Heart left ventricle (tissue), 13 donors: ENCODE measurements at regions not wholly inside any gene's neighbourhood (a gene's known extent, or its start where the extent isn't known, plus 50 kb on each side); places are given as distances from the start of the nearest gene placed in this dataset.
"Not testable (repeated sequence)": the region's sequence is repeated elsewhere in the genome, so short reads cannot be mapped to it uniquely, and the experiment has no call there.

Experiments
- CTCF ChIP-seq, 12 donors: fragments of 200-600 bp; sonication (generic) in 4 of 12; IDR thresholded peaks; one replicate each; pipeline versions ENCODE4 v1.5.0 to v1.8.0; 2018 to 2022; ENCODE audit warnings: antibody characterized with exemption in 12 of 12, mild to moderate bottlenecking in 5 of 12
- POLR2A ChIP-seq, 2 donors: fragments of 450-650 bp; IDR thresholded peaks; one replicate each; pipeline ENCODE4 v1.6.1; 2017; ENCODE audit warnings: antibody characterized with exemption in 2 of 2, mild to moderate bottlenecking in 2 of 2, moderate library complexity in 2 of 2
- donor health status: ischemic (EF 13 %, LVEDD 7.1; RV severe dilation, severe dysfunction).
- donor health status: DM: no; HTN: yes; CAD: no.
- donor health status: DM: no; HTN: no; CAD: no.
- donor health status: ischemic (EF 25% LVEDD 6.9; RV normal size, moderate dysfunction).
- donor health status: ischemic (EF 25% LVEDD 5.7; RV mildly dilated, moderate dysfunction).
- donor health status: ischemic (EF 35%, LVEDD 5.7; RV mildly dilated, moderate dysfunction).
- donor health status: nonischemic (EF 11% LVEDD 7.7; RV severe dilation, severe dysfunction).
- donor health status: DM: yes; HTN: yes; CAD: no.
- donor health status: PGD.
- donor health status: ischemic (EF 29% LVEDD 5.4; RV normal size, mild dysfunction).
- donor health status: nonischemic (EF 23%, LVEDD 6.1; RV moderate dilation, normal function).

DNA sequence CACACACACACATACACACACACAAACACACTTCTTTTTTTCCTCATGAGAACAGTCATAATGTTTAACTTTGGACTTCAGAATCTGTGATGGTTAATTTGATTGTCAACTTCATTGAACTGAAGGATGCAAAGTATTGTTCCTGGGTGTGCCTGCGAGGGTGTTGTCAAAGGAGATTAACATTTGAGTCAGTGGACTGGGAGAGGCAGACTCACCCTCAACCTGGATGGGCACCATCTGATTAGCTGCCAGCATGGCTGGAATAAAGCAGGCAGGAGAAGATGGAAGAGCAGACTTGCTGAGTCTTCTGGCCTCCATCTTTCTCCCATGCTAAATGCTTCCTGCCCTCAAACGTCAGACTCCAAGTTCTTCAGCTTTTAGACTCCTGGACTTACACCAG is 167.6 kb upstream of the CRBN start:
- not testable (repeated sequence) for TF ChIP-seq POLR2A, CTCF (IDR thresholded peaks at IDR 0.05)
